ENCODE measurements at regions not wholly inside any gene's neighbourhood (a gene's known extent, or its start where the extent isn't known, plus 50 kb on each side); places are given as distances from the start of the nearest gene placed in this dataset.
"Not testable (repeated sequence)": the region's sequence is repeated elsewhere in the genome, so short reads cannot be mapped to it uniquely, and the experiment has no call there.

- DNase-seq = not testable (repeated sequence)
These were observed 134.5 kb downstream of the SLC39A8 start for GRCh38 chr4:102210806-102211205.

- DNase-seq = not testable (repeated sequence)
These were observed 140.6 kb downstream of the SLC39A8 start for GRCh38 chr4:102204634-102205033.

- DNase-seq = peak; percentile 8
These were observed 149.1 kb downstream of the SLC39A8 start for GRCh38 chr4:102196221-102196620.

- no peak for DNase-seq
These were observed 152.1 kb downstream of the SLC39A8 start for GRCh38 chr4:102193145-102193544.

- no peak for DNase-seq
These were observed 165.2 kb downstream of the SLC39A8 start for GRCh38 chr4:102180046-102180445.

GRCh38 chr4:102174719-102175189, 170.5 kb downstream of the SLC39A8 start:
- DNase-seq = peak; percentile 65

GRCh38 chr4:102172341-102172740, 172.9 kb downstream of the SLC39A8 start:
- DNase-seq = no peak

- DNase-seq = no peak
These were observed 174.4 kb downstream of the SLC39A8 start for GRCh38 chr4:102170910-102171309.

GRCh38 chr4:102169345-102169744, 175.9 kb downstream of the SLC39A8 start:
- DNase-seq = peak; percentile 19

GRCh38 chr4:102168580-102168979, 176.7 kb downstream of the SLC39A8 start:
- no peak for DNase-seq

GRCh38 chr4:102165584-102165983, 179.7 kb downstream of the SLC39A8 start:
- no peak for DNase-seq

GRCh38 chr4:102163404-102164140, 181.7 kb downstream of the SLC39A8 start:
- no peak for DNase-seq

GRCh38 chr4:102157984-102158383, 187.3 kb downstream of the SLC39A8 start:
- no peak for DNase-seq

GRCh38 chr4:102153391-102153790, 191.9 kb downstream of the SLC39A8 start:
- no peak for DNase-seq

GRCh38 chr4:102151696-102152095, 193.6 kb downstream of the SLC39A8 start:
- DNase-seq = no peak

- no peak for DNase-seq
These were observed 201.8 kb downstream of the SLC39A8 start for GRCh38 chr4:102143433-102143832.

GRCh38 chr4:102141842-102142241, 203.4 kb downstream of the SLC39A8 start:
- DNase-seq = no peak

- DNase-seq = no peak
These were observed 205.3 kb downstream of the SLC39A8 start for GRCh38 chr4:102139932-102140331.

- peak; percentile 8 for DNase-seq
These were observed 206.1 kb downstream of the SLC39A8 start for GRCh38 chr4:102139132-102139573.

- no peak for DNase-seq
These were observed 208.1 kb downstream of the SLC39A8 start for GRCh38 chr4:102137217-102137616.

GRCh38 chr4:102129810-102130209, 215.5 kb downstream of the SLC39A8 start:
- DNase-seq = no peak
